ENCODE measurements at regions not wholly inside any gene's neighbourhood (a gene's known extent, or its start where the extent isn't known, plus 50 kb on each side); places are given as distances from the start of the nearest gene placed in this dataset.
"Not testable (repeated sequence)": the region's sequence is repeated elsewhere in the genome, so short reads cannot be mapped to it uniquely, and the experiment has no call there.

DNA sequence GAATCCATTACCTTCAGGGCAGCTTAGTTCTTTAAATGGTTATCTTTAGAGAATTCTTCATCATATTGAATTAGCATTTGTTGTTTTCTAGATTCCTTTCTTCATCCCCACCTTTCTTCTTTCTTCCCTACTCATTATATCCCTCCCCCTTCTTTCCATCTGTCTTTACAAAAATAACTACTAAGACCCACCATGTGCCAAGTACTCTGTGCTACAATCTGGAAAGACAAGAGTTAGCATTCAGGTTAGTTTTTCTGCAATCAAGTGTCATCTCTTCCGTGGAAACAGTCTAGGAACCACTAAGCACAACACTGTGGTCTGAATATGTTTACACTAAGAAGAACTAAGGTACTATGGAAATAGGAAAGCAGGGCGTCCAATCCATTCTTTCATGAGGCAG lies 897.4 kb upstream of the TENM4 start:
- no peak for DNase-seq (ENCODE audit: low spot score)

DNA sequence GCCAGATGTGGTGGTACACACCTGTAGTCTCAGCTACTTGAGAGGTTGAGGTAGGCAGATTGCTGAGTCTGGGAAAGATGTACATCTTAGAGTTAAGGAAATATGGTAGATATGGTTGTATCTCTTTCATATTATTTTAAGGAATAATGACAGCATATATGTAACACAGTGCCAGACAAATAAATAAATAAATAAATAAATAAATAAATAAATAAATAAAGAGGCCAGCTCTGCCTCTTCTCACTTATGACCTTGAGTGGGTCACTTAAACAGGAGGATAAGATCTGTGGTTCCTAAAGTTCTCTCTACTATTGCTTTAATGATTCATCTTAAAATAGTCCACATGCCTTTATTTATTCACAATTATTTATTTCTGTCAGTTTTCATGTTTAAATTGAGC lies 890.9 kb upstream of the TENM4 start:
- no peak for DNase-seq (ENCODE audit: low spot score)

DNA sequence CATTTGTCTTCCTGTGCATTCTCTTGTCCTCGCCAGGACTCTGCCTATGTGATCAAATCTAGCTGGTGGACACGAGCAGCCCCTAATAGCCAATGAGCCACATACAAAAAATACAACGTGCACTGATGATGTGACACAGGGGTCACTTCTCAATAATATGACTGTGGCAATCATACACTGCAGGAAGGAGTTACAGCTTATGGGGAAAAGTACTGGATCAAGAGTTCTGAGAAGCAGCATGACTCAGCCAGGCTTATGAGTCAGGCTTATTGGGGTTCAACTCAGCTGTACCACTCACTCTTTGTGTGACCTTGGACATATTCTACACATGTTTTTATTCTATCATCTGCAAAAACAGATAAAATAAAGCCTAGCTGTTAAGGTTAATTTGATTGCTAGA lies 889.4 kb upstream of the TENM4 start:
- no peak for DNase-seq (ENCODE audit: low spot score)

DNA sequence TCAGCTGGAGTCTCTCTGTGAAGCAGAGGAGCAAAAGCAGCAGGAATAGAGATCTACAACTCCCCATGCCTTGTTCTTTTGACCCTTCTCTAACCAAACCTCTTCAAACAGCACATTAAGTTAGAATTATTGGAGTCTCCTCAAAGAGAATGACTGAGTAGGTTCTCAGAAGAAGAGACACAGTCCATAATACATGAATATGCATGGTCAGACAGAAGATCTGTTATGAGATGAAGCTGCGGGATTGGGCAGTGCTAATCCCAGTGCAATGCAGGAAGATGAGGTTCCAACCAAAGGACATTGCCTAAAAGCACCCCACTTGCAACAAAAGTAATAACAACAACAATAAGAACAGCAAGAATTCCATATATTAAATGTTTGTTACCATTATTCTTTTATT lies 887.9 kb upstream of the TENM4 start:
- no peak for DNase-seq (ENCODE audit: low spot score)

DNA sequence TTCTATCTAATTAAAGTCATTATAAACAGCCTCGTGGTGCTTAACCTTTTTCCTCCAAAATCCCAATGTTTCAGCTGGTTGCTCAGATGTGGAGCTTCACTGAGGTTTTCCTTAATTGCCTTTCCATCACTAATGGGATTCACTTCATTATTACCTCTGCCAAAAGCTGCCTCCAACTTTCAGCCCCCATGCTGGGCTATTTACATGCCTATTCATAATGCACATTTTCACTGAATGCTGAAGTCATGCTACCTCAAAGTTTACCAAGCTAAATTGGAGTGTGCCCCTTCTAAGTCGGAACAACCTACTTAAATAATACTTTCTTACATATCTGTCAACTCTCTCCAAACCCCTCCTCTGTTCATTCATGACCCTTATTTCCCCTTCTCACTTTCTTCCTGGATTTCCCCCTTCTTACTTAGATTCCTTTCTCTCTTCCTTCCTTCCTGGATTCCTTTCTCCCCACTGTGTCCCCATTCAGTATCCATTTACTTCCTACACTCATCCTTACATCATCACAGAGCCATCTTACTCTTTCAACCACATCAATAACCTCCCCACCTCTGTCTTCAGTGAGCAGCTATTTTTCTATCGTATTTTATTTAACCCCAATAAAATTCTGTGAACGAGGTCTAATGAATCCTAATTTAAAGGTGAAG lies 887.3 kb upstream of the TENM4 start:
- no peak for DNase-seq (ENCODE audit: low spot score)

DNA sequence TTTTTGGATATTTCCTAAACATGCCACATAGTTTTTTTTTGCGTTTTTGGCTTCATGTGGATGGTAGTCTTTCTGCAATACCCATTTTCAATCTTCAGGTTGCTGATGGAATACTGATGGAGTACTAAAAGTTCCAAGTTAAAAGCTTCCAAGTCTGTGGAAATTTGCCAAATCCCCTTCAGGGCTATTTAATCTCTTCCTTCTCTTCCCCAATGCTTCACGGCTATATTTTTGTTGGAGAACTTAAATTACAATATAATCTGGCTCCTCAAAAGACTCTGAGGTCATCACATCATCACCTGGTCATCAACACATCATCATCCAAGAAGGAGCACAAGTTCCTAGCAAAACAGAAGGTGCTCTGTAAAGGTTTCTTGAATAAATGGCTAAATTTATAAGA lies 881.0 kb upstream of the TENM4 start:
- no peak for DNase-seq (ENCODE audit: low spot score)

DNA sequence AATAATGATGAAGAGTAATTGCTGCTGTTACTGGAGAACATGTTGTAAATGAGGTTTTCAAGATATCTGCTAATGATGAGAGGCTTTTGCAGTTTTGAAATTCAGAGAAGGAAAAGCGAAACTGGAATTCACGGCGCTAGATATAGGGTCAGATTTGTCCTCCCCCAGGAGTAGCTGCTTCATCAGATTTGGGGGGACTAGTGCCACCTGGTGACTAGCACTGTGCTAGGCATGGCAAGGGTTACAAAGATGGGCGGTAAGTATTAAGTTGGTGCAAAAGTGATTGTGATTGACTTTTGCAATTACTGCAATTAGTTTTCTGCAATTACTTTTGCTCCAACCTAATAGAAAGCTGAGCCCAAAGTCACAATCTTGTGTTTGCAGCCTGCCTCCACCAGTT lies 879.9 kb upstream of the TENM4 start:
- no peak for DNase-seq (ENCODE audit: low spot score)

DNA sequence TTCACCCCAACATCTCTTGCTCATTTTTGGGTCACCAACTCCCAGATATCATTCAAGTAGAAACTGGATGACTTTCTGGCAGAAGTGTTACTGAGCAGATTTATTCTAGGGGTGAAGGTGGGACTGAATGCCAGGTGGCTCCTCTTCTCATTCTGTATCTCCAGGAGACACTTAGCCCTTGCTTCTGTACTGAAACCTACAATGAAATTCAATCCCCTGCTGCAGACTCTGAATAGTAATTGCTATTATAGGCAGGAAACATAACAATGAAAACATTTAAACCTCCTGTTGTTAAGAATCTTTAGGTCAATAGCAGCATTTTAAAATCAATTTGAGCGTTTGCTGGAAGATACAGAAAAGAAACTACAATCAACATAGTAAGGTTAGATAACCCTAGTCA lies 879.4 kb upstream of the TENM4 start:
- DNase-seq (ENCODE audit: low spot score): no peak

DNA sequence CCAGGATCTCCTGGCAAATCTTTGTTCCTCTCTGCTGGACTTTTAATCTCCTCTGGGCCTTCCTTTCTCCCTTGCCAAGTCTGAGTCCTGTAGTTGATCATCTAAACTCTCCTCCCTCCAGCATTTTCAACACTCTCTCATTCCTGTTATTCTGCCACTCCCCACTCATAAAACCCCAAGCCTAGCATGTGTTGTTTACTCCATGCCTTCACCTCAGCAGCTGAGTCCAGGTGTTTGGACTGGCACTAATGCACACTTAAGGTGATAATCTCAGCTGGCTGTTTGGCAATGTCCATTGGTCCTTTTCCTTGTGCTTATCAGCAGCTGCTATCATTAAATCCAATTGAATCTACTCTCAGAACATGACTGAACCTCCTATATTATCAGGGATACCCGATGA lies 876.8 kb upstream of the TENM4 start:
- no peak for DNase-seq (ENCODE audit: low spot score)

DNA sequence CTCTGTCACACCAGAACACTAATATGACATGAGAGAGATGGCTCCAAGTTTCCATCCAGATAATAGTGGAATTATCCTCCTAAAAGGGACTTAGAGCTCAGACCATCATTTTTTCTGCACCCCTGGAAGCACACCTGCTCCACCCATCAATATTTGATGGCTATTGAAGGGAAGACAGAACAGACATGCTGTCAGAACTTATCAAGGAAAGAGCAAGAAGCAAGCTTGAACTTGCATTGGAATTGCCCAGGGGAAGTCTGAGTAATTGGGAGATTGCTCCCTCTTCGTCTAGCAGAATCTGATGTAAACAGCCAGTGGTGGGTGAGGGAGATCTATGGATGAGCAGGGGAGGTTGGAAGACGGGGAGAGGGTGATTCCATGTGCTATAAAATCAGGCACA lies 874.4 kb upstream of the TENM4 start:
- no peak for DNase-seq (ENCODE audit: low spot score)

DNA sequence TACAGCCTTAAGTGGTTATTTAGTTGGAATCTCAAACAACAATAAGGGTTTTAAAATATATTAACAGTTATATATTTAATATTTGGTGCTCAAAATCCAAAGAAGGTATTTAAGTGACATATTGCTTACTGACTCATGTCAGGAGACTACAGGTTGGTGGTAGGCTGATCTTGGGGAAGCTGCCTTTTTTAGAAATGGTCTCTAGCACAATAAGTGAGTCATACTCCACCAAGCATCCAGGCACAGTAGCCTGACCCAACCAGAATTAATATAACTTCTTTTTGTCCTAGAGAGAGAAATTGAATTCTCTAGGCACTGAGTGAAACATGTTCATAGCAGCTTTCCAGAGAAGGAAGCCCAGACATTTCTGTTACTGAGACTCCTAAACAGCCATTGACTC lies 868.5 kb upstream of the TENM4 start:
- DNase-seq (ENCODE audit: low spot score): no peak

DNA sequence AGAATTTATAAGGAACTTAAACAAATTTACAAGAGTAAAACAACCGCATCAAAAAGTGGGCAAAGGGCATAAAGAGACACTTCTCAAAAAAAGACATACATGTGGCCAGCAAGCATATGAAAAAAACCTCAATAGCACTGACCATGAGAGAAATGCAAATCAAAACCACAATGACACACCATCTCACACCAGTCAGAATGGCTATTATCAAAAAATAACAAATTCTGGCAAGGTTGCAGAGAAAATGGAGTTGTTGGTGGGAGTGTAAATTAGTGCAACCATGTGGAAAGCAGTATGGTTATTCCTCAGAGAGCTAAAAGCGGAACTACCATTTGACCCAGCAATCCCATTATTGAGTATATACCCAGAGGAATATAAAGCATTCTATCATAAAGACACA lies 866.8 kb upstream of the TENM4 start:
- DNase-seq (ENCODE audit: low spot score): no peak

DNA sequence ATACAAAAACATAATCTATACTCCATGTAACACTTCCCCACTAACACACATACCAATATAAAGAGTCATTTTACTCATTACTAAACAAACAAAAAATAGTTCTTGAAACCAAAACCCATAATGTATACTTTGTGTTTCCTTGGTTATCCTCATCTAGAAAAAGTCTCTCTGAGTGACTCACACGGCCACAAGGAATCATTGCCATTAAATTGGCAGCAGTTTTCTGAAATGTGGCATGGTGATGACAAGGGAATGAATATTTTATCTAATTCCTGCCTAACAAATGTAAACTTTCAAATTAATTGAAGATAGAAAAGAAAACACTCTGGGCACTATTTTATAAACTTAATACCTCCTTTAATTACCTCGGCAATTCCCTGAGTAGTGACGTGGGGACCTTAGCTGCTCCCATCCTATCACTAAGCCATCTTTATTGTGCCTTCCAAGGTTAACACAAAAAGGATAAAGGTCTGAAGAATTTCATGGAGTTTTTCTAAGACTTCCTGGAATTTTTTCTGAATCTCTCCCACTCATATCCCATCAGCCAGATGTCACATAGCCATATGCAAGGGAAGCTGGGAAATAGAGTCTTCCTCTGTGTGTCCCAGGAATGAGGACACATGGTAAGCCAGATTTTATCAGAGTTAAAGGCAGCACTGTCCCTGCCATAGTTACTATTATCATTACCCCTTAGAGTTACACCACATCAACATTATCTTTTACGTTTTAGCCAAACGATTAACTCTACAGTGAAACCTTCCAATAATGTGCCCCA lies 857.2 kb upstream of the TENM4 start:
- DNase-seq (ENCODE audit: low spot score): no peak

DNA sequence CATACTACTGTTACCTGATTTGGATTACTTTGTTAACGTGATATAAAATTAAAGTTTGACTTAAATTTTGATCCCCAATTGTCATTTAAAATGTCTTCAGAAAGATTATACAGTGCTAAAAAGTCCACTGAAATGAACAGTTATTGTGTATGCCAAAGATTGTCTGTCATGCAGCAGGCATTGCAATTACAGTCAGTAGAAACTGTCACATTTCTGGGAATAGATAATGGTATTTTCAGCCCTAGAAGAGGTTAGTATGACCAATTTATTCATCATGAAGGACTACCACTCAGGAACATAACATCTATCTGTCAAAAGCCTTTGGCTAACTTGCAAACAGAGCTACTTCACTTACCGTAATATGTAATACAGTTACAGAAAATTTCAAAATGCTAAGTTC lies 852.5 kb upstream of the TENM4 start:
- DNase-seq (ENCODE audit: low spot score): no peak

DNA sequence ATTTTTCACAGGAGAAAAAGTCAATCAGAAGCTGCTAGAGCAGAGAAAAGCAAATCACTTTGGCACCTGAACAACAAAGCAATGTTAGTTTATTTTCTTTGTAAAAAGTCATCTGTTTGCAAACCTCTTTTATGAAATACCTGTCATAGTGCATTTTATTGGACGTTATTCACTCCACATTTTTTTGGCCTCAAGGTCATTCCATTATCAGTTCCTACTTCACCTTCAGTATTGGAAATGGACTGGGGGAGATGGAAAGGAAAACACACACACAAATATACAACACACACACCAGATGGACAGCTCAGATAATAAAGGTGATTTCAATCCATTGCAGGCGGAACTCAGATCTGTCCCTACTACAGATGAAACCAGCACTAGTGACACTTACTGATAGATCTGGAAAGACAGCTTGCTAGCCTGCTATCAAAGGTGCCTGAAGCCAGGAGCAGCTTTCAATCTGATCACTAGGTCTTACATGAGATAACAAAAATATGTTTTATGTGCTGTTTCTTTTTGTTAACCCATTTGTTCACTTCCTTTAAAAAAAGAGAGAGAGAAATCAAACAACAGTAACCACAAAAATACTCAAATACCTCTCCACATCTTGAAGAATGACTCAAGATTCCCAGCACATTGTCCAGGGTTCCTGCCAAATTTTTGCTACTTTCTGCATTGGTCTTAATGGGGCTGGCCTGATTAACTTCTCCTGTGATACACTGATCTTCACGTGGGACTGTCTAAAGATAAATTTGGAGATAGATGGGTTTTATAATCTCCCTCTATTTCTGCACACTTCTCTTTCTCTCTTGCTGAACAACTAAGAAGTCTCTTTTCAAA lies 844.3 kb upstream of the TENM4 start:
- no peak for DNase-seq (ENCODE audit: low spot score)

DNA sequence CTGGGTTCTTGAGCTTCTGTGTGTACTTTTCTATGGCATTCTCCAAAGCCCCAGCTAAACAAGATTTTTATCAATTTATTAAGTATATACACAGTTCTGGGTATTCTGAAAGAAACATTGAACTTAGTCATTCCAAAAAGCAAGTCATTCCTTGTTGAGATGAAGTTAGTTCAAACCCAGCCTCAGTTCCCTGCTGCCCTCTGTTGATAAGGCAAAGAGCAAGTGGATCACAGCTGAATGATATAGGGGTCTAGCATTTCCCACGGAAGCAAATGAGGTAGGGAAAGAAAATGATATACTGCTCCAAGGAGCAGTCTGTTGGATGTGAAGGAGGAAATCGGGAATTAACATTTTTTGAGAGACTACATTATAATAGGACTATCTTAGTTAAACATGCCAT lies 841.8 kb upstream of the TENM4 start:
- no peak for DNase-seq (ENCODE audit: low spot score)

DNA sequence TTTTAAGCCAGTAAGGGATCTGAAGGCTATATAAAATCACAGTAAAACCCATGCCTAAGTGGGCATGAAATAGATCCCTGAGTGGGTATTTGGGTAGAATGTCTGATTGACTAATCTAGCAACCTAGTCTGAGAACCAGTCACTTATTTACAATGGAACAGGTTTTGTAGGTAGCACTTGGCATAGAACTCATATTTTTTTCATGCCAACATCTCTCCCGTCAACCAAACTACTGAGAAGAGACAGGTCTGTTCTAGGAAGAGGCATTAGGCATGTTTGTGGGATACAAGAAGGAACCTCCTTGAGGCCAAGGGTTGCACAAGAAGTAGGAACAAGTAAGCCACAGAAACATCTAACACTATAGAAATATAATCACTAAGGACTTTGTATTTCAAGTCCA lies 840.4 kb upstream of the TENM4 start:
- no peak for DNase-seq (ENCODE audit: low spot score)

DNA sequence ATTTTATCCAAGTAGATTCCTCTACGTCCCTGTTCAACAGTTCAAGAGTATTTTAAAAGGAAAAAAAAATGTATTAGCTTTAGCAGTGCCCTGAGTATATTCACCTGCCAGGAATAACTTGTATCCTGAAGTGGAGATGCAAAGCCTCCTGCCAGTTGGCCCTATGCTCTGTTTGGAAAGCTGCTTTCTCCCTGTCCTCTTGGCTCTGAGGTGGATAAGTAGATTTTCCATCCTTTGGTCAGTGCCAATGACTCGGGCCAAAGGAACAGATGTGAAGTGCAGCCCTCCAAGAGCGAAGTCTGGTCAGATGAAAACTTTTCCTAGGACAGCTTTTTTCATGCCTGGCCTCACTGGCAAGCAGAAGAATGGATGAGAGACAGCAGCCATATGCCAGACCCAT lies 839.9 kb upstream of the TENM4 start:
- no peak for DNase-seq (ENCODE audit: low spot score)

DNA sequence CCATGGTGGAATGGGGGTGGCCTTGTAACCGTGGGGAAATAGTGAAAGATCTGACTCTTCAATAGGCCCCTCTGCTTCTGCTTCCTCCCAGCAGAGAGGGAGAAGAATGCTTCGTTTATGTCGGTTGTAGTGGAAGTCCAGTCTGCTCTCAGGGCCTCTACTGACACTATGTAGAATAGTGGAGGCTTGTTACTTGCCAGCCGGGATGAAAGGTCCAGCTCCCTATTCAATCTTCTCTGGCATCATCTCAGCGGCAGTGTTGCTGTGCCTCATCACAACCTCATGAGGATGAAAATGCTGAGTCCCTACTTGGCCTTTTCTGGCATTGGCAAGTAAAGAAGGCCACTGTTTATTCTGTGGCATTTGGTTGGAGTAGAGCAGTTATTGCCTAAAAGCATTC lies 820.9 kb upstream of the TENM4 start:
- no peak for DNase-seq (ENCODE audit: low spot score)

DNA sequence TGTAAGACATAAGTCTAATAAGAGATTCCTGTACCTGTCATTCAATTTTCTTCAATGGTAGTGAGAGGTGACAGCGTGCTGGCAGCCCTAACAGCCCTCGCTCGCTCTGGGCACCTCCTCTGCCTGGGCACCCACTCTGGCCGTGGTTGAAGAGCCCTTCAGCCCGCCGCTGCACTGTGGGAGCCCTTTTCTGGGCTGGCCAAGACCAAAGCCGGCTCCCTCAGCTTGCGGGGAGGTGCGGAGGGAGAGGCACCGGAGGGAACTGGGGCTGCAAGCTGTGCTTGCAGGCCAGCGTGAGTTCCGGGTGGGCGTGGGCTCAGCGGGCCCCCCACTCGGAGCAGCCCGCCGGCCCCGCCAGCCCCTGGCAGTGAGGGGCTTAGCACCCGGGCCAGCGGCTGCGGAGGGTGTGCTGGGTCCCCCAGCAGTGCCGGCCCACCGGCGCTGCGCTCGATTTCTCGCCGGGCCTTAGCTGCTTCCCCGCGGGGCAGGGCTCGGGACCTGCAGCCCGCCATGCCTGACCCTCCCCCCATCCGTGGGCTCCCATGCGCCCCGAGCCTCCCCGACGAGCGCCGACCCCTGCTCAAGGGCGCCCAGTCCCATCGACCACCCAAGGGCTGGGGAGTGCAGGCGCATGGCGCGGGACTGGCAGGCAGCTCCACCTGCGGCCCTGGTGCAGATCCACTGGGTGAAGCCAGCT lies 816.6 kb upstream of the TENM4 start:
- DNase-seq (ENCODE audit: low spot score): not testable (repeated sequence)

DNA sequence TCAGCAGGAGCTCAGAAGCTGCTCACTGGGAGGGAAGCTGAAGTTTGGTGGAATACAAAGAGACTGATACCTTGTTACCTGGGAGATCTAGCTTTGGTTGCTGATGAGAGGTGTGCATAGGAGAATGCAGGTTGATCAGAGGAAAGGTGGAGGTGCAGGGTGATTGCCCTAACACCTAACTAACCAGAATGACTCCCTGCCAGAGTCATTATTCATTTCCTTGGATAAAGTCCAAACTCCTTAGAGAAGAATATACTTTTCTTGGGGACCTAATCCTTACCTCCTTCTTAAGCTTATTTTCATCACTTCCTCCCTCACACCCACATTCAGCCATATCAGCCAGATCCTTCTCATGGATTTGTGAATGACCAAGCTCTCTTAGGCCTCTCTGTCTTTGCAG lies 814.2 kb upstream of the TENM4 start:
- no peak for DNase-seq (ENCODE audit: low spot score)

DNA sequence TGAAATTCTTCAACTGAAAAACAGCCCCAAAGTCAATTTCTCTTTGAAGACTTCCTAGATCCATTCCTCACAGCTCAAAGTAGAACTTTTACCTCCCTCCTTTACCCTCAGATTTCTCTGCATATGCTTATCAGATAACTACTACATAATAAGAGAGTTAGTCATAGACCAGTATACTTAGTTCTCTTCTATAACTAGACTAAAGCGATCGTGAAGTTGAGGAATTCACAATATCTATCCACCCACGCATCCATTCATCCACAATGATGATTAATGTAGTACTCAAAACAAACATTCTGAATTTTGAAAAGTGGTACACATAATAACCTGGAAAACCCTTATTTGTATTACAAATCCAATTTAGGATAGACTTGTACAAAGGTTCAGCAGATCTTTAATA lies 800.9 kb upstream of the TENM4 start:
- DNase-seq (ENCODE audit: low spot score): no peak

DNA sequence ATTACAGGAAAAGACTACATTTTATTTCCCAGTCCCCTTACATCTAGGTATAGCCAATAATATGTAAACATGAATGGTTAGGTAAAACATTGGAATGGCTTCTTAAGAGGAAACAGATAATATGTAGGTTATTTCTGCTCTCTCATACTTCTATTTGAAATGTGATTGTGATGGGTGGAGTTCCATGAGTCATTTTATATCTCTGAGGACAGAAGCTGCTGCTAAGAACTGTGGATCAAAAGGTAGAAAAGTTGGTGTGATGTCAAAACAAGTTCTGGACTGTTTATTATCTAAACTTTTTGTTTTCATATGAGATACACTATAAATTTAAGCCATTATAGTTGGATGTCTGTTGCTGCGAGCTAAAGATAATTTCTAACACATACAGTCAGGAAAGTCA lies 799.4 kb upstream of the TENM4 start:
- no peak for DNase-seq (ENCODE audit: low spot score)
